HFFc6 (cell line): ENCODE measurements at regions not wholly inside any gene's neighbourhood (a gene's known extent, or its start where the extent isn't known, plus 50 kb on each side); places are given as distances from the start of the nearest gene placed in this dataset.
"Not testable (repeated sequence)": the region's sequence is repeated elsewhere in the genome, so short reads cannot be mapped to it uniquely, and the experiment has no call there.

Source experiments
- DNase-seq: peaks from one replicate; pipeline ENCODE4 v3.0.0-alpha.2; 2018
- H3K27ac Mint-ChIP-seq: 2 replicates; pipeline ENCODE4 v1.8.0; 2020; ENCODE audit warnings: mild to moderate bottlenecking, mixed read lengths
- H3K27me3 Mint-ChIP-seq: 2 replicates; pipeline ENCODE4 v1.8.0; 2021; ENCODE audit warnings: mild to moderate bottlenecking, moderate library complexity, mixed read lengths; ENCODE audit not compliant: insufficient read depth
- H3K36me3 Mint-ChIP-seq: 2 replicates; pipeline ENCODE4 v1.8.0; 2021; ENCODE audit warnings: low read depth, mixed read lengths
- H3K4me1 Mint-ChIP-seq: 2 replicates; pipeline ENCODE4 v1.8.0; 2020; ENCODE audit warnings: low read depth, mixed read lengths
- H3K4me3 Mint-ChIP-seq: 2 replicates; pipeline ENCODE4 v1.8.0; 2020; ENCODE audit warnings: mild to moderate bottlenecking, moderate library complexity, mixed read lengths
- H3K9me3 Mint-ChIP-seq: 2 replicates; pipeline ENCODE4 v1.8.0; 2020; ENCODE audit warnings: mild to moderate bottlenecking, mixed read lengths
- CTCF ChIP-seq: fragments of 200-600 bp; sonication (generic); IDR thresholded peaks from 2 replicates; pipeline ENCODE4 v1.5.0; 2021; ENCODE audit warnings: antibody characterized with exemption, mild to moderate bottlenecking

GRCh38 chr6:95742767-95743289 is 165.5 kb downstream of the MANEA start:
- no peak for TF ChIP-seq CTCF
- DNase-seq, result no peak
- peaks cover 22% of the 10 kb centered on the region for H3K9me3 Mint-ChIP-seq
- H3K27me3 Mint-ChIP-seq, result no peaks in the 10 kb centered on the region; the same call in 1 of the 2 replicates
- H3K4me1 Mint-ChIP-seq, result no peaks in the 10 kb centered on the region
- H3K4me3 Mint-ChIP-seq, result no peak overlapping the region
- no peak overlapping the region for H3K27ac Mint-ChIP-seq
- H3K36me3 Mint-ChIP-seq, result no peaks in the 10 kb centered on the region

- no peaks in the 10 kb centered on the region for H3K4me1 Mint-ChIP-seq
- H3K9me3 Mint-ChIP-seq, result peaks cover 17% of the 10 kb centered on the region
- no peak overlapping the region for H3K4me3 Mint-ChIP-seq
- no peaks in the 10 kb centered on the region for H3K36me3 Mint-ChIP-seq
- TF ChIP-seq CTCF, result no peak
- H3K27ac Mint-ChIP-seq, result no peak overlapping the region
- no peak for DNase-seq
- H3K27me3 Mint-ChIP-seq, result no peaks in the 10 kb centered on the region; the same call in 1 of the 2 replicates
These were observed 166.3 kb downstream of the MANEA start for GRCh38 chr6:95743591-95743990.

GRCh38 chr6:95758236-95759069 is 181.1 kb downstream of the MANEA start:
- not testable (repeated sequence) for H3K4me1 Mint-ChIP-seq, H3K9me3 Mint-ChIP-seq, H3K27me3 Mint-ChIP-seq, H3K27ac Mint-ChIP-seq, H3K4me3 Mint-ChIP-seq, H3K36me3 Mint-ChIP-seq, DNase-seq

- H3K36me3 Mint-ChIP-seq, result no peaks in the 10 kb centered on the region
- peaks cover 17% of the 10 kb centered on the region for H3K9me3 Mint-ChIP-seq
- H3K27me3 Mint-ChIP-seq, result peaks cover 2% of the 10 kb centered on the region; the same call in 1 of the 2 replicates
- H3K4me3 Mint-ChIP-seq, result no peak overlapping the region
- DNase-seq, result no peak
- no peak for TF ChIP-seq CTCF
- no peaks in the 10 kb centered on the region for H3K4me1 Mint-ChIP-seq
- H3K27ac Mint-ChIP-seq, result no peak overlapping the region
These were observed 190.6 kb downstream of the MANEA start for GRCh38 chr6:95767897-95768463.

GRCh38 chr6:95768539-95768938 is 191.2 kb downstream of the MANEA start:
- H3K9me3 Mint-ChIP-seq, result peaks cover 23% of the 10 kb centered on the region
- DNase-seq, result no peak
- H3K4me3 Mint-ChIP-seq, result no peak overlapping the region
- no peaks in the 10 kb centered on the region for H3K36me3 Mint-ChIP-seq
- TF ChIP-seq CTCF, result no peak
- peaks cover 2% of the 10 kb centered on the region; the same call in 1 of the 2 replicates for H3K27me3 Mint-ChIP-seq
- no peaks in the 10 kb centered on the region for H3K4me1 Mint-ChIP-seq
- no peak overlapping the region for H3K27ac Mint-ChIP-seq

GRCh38 chr6:95777338-95777737 is 200.0 kb downstream of the MANEA start:
- no peak overlapping the region for H3K27ac Mint-ChIP-seq
- TF ChIP-seq CTCF, result no peak
- no peaks in the 10 kb centered on the region for H3K4me1 Mint-ChIP-seq
- DNase-seq, result no peak
- H3K36me3 Mint-ChIP-seq, result 0 out of 2 replicates have a peak, but pooled peaks cover 3% of the 10 kb centered on the region
- no peak overlapping the region for H3K4me3 Mint-ChIP-seq
- H3K27me3 Mint-ChIP-seq, result no peaks in the 10 kb centered on the region
- H3K9me3 Mint-ChIP-seq, result peaks cover 54% of the 10 kb centered on the region
